Inferior parietal cortex (tissue), 1 donor: ENCODE measurements at regions not wholly inside any gene's neighbourhood (a gene's known extent, or its start where the extent isn't known, plus 50 kb on each side); places are given as distances from the start of the nearest gene placed in this dataset.

ENCODE experiments used
- DNase-seq: peaks from one replicate; pipeline ENCODE4 v3.0.0-alpha.2; 2016; ENCODE audit errors: extremely low spot score

DNA sequence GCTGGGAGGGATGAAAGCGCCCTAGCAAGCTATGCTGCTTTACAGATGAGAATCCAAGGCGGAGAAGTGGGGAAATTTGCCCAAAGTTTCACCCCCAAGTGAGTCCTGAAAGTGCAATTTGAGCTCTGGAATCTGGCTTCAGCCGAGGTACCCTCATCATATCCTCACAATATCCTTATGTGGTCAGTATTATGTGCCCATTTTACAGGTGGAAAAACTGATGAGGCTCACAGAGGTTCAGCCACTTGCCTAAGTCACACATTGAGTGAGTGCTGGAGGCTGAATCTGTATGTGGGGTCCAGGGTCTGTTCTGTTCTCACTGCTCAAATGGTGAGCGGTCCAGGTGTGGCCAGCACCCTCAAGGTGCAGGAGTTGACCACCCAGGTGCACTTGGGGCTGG lies 85.3 kb downstream of the MATN1 start:
- DNase-seq = no peak

DNA sequence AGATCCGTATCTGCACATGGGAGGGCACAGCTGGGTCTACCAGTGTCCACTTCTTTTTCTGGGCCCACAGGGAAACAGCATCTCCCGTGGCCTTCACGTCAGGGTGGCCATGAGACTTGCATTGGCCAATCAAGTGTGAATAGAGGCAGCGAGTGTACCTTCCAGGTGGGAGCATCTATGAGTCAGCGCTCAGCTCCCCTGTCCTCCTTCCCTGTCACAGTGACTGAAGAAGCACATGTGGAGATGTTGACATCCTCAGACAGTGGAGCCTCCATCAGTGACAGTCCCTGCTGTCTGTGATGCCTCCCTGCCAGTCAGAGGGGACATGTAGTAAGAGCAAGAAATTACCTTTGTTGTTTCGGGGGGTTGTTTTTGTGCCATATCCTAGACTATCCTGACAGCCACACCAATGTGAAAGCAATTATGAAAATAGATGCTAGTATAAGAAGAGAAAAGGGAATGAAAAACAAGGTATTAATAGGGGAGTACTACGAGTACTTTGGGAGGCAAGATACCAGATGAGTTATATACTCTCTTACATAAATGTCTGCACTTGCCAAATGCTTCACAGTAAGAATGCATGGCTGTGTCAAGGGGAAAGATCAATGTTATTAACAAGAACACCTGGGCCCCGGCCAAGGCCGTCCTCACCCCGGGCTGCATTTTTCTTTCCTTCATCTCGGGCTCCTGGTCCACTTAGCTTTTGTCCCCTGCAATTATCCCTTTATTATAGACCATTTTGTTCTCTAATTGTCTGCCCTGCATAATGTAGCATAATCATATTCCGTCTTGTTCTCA lies 86.0 kb downstream of the MATN1 start:
- DNase-seq = no peak

DNA sequence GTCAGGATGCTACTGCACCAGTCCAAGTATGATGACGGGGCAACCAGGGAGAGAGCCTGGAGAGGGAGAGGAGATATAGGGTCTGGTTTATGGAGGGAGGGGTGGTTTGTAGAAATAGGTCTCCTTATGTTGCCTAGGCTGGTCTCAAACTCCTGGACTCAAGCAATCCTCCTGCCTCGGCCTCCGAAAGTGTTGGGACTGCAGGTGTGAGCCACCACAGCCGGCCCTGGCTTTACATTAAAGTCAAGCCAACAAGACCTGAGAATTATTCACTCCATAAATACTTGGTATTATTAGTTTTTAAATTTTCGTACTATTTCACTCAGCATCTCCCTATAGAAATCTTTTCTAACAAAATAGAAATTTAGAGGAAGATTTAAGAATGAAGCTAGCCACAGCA lies 86.8 kb downstream of the MATN1 start:
- no peak for DNase-seq

DNA sequence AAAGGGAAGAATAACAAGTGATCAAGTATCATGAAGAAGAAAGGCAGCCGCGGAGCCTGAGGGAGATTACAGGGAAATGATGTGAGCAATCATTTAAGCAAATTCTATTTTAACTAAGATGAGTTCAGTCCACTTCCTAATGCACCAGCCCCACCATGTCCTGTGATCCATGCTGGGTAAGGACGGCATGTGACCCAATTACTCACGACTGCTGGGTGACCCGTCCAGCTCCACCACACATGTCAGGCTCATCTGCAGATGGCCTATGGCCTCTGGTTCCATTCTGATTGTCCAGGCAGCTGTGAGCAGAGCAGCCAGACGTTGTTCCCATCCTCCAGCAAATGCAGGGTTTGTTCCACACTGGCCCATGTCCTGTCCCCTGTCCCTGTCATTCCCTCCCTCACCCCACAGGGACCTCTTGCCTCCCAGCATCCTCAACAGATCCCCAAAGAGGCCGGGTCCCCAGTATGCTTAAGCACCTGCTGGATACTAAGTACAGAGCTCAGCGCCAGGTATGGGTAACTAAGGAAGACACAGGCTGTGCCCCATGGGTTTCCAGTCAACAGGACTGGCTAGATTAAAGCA lies 87.9 kb downstream of the MATN1 start:
- no peak for DNase-seq

GRCh38 chr1:30634507-30634906 lies 88.9 kb downstream of the MATN1 start:
- no peak for DNase-seq

DNA sequence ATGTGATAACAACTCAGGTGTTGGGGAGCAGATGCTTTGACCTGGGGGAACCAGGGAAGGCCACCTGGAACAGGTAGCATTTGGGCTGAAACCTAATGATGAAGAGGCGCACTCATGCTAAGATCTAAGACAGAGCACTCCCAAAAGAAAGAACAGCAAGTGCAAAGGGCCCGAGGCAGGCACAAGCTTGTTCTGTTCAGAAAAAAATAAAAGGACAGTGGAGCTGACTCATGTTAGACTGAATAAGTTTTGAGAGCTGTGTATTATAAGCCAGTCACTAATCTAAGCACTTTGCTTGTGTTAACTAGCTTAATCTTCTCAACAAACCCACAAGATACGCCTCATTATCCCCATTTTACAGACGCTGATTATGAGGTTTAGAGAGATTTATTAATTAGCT lies 90.1 kb downstream of the MATN1 start:
- no peak for DNase-seq

GRCh38 chr1:30632481-30632880 lies 90.9 kb downstream of the MATN1 start:
- no peak for DNase-seq

DNA sequence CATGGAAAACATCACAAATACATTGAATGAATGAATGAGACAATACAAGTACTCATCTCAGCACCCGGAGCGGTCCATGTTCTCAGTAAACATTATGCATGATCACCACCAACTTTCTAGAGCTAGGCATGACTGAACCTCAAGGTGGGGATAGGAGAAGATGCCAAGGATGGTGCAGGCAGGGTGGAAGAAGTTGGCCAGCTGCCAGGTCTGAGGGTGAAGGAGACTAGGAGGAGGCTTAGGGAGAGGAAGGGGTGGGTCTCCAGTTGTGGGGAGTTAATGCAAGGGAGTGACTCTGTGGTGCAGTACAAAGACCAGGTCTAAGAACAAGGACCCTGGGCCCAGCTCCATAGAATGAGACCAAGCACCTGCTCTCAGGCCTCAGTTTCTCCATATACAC lies 91.7 kb downstream of the MATN1 start:
- DNase-seq = no peak

DNA sequence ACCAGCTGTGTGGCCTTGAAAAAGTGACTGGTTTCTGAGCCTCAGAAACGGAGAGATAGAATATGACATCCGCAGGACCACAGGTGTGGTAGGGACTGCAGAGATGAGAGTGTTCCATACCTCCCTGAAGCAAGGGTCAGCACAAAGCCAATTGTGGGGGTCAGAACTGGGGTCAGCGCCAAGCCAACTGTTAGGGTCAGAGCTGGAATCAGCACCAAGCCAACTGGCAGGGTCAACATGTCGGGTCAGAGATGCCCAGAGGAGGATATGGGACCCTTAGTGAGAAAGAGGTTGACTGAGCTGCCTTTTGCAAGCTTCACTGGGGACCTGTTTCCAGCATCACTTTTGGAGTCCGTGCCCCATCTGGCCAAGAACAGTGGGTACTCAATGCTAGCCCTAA lies 93.9 kb downstream of the MATN1 start:
- no peak for DNase-seq

- DNase-seq = no peak
Observed at GRCh38 chr1:30627994-30628393, 95.4 kb downstream of the MATN1 start.

DNA sequence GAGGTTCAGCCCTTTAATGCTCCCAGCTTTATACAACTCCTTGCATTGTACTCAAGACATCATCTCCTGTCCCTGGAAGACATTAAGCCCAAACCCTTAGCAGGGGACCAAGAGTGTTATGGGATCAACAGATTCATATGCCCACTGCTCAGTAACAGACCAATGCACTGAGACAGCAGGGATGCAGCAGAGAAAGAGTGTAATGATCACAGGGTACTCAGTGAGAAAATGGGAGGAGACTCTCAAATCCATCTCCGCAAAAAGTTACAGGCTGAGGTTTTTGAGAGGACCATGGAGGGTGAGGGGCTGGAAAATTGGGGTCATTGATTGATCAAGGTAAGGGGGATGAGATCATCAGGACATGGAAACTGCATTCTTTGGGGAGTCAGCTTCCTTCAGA lies 96.2 kb downstream of the MATN1 start:
- no peak for DNase-seq

- DNase-seq = no peak
Observed at GRCh38 chr1:30623431-30623830, 100.0 kb downstream of the MATN1 start.

DNA sequence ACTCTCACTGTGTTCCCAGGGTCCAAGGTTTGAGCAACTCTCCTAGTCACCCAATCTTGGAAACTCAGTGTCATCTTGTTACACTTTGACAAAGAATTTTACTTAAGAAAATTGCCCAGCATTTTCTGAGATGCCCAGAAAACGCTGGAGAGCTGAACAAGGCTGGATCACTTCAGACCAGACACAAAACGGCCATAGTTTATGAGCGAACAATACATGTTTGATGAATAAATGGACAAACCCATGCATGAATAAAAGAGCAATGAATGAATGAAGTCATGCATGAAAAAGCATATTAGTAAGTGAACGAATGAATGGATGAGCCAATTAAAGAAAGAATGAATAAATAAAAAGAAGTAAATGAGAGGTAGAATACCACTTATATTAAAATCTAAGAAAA lies 103.8 kb downstream of the MATN1 start:
- no peak for DNase-seq

GRCh38 chr1:30618335-30618747 lies 105.0 kb downstream of the MATN1 start:
- no peak for DNase-seq

DNA sequence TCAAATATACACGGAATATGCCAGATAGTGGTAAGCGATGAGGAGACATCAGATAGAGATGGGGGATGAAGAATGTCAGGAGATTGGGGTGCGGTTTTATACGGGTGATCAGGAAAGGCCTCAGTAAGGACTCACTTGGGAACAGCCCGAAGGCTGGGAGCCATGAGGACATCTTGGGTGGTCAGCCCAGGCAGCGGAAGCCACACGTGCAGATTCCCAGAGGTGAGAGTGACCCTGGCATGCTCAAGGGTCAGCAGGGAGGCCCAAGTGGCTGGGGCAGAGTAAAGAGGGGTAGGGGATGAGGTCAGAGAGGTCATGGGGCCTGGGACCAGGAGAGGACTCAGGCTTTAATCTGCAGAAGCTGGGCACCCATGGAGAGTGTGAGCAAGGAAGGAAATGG lies 106.6 kb downstream of the MATN1 start:
- no peak for DNase-seq

GRCh38 chr1:30615816-30616590 lies 107.4 kb downstream of the MATN1 start:
- DNase-seq = no peak

GRCh38 chr1:30615076-30615795 lies 108.1 kb downstream of the MATN1 start:
- DNase-seq = no peak

DNA sequence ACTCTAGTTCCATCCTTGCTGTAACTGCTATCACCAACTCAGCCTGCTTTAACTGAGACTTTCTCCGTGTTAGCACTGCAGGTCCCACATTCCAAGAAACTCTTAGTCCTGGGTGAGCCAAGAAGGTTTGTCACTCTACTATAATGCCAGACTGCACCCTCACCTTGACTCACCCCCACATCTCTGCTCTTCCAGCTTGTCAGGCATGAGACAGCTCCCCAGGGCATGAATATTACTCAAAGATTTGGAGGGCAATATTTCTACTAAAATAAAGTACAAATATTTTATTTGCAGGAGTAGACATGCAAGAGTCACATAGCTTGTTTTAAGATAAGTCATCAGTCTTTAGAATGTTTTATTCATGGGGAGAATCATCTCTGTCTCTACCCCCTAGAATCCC lies 110.2 kb downstream of the MATN1 start:
- DNase-seq = no peak

- DNase-seq = peak; percentile 17
Observed at GRCh38 chr1:30612536-30613065, 110.8 kb downstream of the MATN1 start.

DNA sequence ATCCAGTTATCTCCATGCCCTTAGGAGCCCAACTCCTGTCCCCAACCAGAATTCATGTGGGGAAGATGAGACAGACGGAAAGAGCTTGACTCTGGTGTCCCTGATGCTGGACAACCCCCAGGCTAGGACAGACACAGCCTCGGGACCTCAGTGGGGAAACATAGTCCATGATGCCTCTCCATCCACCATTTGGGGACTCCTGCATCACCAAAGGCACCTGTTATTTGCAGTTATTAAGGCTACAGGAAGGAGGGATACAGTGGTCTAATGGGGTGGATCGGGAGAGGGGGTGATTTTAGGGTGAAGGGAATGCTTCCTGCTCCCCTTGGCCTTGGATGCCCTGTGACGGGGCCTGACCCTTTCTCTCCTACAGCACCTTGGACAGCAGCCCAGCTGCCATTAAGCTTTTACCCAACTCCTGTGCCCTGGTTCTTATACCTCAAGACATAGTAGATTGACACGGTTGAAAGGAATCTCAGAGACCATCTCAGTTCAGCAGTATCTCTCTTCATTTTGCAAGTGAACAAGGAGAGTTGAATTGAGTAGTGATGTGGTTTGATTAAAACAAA lies 111.6 kb downstream of the MATN1 start:
- no peak for DNase-seq

DNA sequence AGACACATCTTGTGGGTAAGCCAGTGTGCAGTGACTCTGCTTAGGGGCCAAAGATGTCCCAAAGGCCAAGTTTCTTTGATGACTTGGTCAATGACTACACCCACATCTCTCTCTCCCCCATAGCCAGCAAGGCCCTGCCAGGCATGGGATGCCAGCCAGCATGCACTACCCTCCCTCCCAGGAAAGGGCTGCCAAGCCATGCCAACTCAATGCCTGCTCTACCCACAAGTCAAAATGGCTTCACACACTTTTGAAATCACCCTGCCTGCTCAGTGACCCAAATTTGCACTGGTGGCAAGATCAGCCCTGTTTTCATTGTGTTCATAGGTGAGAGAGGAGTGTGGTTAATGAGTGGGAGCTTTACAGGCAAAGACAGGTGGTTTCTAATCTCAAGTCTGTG lies 112.5 kb downstream of the MATN1 start:
- DNase-seq = no peak

DNA sequence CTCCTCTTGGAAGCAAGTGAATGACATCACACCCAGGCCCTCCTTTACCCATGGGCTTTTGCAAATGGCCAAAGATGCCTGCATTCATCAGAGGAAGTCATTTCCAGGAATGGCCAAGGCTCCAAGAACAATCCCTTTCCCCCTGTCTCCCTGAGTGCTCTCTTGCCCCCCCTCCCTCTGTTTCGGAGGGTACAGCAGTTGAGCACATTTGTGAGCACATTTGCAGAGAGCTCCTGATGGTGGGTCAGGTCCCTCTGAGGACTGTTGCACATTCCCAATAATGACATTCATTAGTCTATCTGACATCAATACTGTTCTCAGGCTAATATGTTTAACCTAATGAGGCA lies 113.4 kb downstream of the MATN1 start:
- DNase-seq = no peak
